GM12875 (cell line): ENCODE measurements at regions not wholly inside any gene's neighbourhood (a gene's known extent, or its start where the extent isn't known, plus 50 kb on each side); places are given as distances from the start of the nearest gene placed in this dataset.

ENCODE experiments used
- H3K4me3 ChIP-seq: one replicate; pipeline ENCODE4 v1.5.1; 2011; ENCODE audit warnings: low read depth, low read length, control low read depth
- CTCF ChIP-seq: IDR thresholded peaks from 2 replicates; pipeline ENCODE4 v1.5.1; 2011; ENCODE audit warnings: low read depth, mild to moderate bottlenecking, control low read depth, inconsistent platforms, low read length, moderate library complexity, borderline replicate concordance; ENCODE audit not compliant: insufficient read depth

GRCh38 chr12:67459173-67459572, 189.4 kb upstream of the DYRK2 start:
- TF ChIP-seq CTCF = no peak
- H3K4me3 ChIP-seq = no peak overlapping the region

GRCh38 chr12:67459578-67459977, 189.0 kb upstream of the DYRK2 start:
- no peak for TF ChIP-seq CTCF
- H3K4me3 ChIP-seq = no peak overlapping the region

- H3K4me3 ChIP-seq = no peak overlapping the region
- no peak for TF ChIP-seq CTCF
These were observed 188.2 kb upstream of the DYRK2 start for GRCh38 chr12:67460388-67460787.

- no peak overlapping the region for H3K4me3 ChIP-seq
- no peak for TF ChIP-seq CTCF
These were observed 179.8 kb upstream of the DYRK2 start for GRCh38 chr12:67468549-67469245.

GRCh38 chr12:67469666-67470065, 178.9 kb upstream of the DYRK2 start:
- TF ChIP-seq CTCF = no peak
- H3K4me3 ChIP-seq = no peak overlapping the region

GRCh38 chr12:67471810-67472209, 176.7 kb upstream of the DYRK2 start:
- no peak for TF ChIP-seq CTCF
- no peak overlapping the region for H3K4me3 ChIP-seq

GRCh38 chr12:67472539-67472938, 176.0 kb upstream of the DYRK2 start:
- TF ChIP-seq CTCF = no peak
- H3K4me3 ChIP-seq = no peak overlapping the region
